SKM-1 treated with dmso at 0.1 percent for 144 hours (cell line): ENCODE measurements at regions not wholly inside any gene's neighbourhood (a gene's known extent, or its start where the extent isn't known, plus 50 kb on each side); places are given as distances from the start of the nearest gene placed in this dataset.
"Not testable (repeated sequence)": the region's sequence is repeated elsewhere in the genome, so short reads cannot be mapped to it uniquely, and the experiment has no call there.

Experiments used
- DNase-seq: peaks from one replicate; lab custom pipeline; 2025; ENCODE audit not compliant: unreplicated experiment; lab: John Stamatoyannopoulos, UW

- DNase-seq, result not testable (repeated sequence)
These were observed 92.4 kb downstream of the OTOP1 start for GRCh38 chr4:4134368-4134767.

- not testable (repeated sequence) for DNase-seq
These were observed 90.1 kb downstream of the OTOP1 start for GRCh38 chr4:4136621-4137020.
